ENCODE measurements at regions not wholly inside any gene's neighbourhood (a gene's known extent, or its start where the extent isn't known, plus 50 kb on each side); places are given as distances from the start of the nearest gene placed in this dataset.

DNA sequence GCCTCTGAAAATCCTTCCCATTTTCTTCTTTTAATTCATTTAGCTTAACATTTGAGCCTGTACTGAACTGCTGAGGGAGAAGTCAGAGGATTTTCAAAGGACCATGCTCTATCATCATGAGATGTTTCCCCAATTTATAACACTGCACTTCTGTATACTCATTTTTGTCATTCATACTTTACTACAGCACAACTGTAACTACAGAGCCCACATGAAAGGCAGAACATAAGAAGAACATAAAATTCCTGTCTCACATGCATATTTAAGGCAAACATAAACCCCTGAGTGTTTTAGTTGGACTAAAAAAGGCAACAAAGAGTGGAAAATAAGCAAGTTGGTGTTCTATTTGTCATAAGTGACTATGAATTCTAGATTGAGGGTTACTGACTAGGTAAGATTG lies 237.7 kb upstream of the ARPP21 start:
- no TSS peak for BruUV-seq (replicated peaks)
- Histone ChIP-seq H3K36me3 (ENCODE audit: control insufficient read depth, insufficient read depth, low read length) (no peaks in the 10 kb centered on the region), H3K4me1 (ENCODE audit: control insufficient read depth, insufficient read depth, low read length) (no peaks in the 10 kb centered on the region), H3K9me3 (ENCODE audit: control insufficient read depth, insufficient read depth, low read depth, low read length) (no peaks in the 10 kb centered on the region), H3K27me3 (ENCODE audit: control insufficient read depth, insufficient read depth, low read length) (no peaks in the 10 kb centered on the region), H3K27ac (ENCODE audit: low read length) (no peak overlapping the region), H3K4me3 (ENCODE audit: low read depth in 2 of 2, low read length in 2 of 2) (no peak overlapping the region)
- in situ Hi-C loops (cut with HindIII; ENCODE audit: low pct_unique_long_range_greater_than_20kb, low sequenced_read_pairs), result no loop called here
- ChIA-PET CTCF (no interaction called here), POLR2A (no interaction called here)
- no peak for TF ChIP-seq POLR2AphosphoS5 (IDR thresholded peaks at IDR 0.05; ENCODE audit: low read depth, low read length)
- TF ChIP-seq TCF7L2 (IDR thresholded peaks at IDR 0.05; ENCODE audit: low read depth, low read length), result no peak
- TF ChIP-seq CTCF (IDR thresholded peaks at IDR 0.05), result no peak
- TF ChIP-seq, protein P1, sequence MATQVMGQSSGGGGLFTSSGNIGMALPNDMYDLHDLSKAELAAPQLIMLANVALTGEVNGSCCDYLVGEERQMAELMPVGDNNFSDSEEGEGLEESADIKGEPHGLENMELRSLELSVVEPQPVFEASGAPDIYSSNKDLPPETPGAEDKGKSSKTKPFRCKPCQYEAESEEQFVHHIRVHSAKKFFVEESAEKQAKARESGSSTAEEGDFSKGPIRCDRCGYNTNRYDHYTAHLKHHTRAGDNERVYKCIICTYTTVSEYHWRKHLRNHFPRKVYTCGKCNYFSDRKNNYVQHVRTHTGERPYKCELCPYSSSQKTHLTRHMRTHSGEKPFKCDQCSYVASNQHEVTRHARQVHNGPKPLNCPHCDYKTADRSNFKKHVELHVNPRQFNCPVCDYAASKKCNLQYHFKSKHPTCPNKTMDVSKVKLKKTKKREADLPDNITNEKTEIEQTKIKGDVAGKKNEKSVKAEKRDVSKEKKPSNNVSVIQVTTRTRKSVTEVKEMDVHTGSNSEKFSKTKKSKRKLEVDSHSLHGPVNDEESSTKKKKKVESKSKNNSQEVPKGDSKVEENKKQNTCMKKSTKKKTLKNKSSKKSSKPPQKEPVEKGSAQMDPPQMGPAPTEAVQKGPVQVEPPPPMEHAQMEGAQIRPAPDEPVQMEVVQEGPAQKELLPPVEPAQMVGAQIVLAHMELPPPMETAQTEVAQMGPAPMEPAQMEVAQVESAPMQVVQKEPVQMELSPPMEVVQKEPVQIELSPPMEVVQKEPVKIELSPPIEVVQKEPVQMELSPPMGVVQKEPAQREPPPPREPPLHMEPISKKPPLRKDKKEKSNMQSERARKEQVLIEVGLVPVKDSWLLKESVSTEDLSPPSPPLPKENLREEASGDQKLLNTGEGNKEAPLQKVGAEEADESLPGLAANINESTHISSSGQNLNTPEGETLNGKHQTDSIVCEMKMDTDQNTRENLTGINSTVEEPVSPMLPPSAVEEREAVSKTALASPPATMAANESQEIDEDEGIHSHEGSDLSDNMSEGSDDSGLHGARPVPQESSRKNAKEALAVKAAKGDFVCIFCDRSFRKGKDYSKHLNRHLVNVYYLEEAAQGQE (IDR thresholded peaks at IDR 0.05; ENCODE audit: insufficient read depth in 1 of 2, low read depth in 2 of 2, low read length in 1 of 2), result no peak
- TF ChIP-seq SIN3A (IDR thresholded peaks at IDR 0.05; ENCODE audit: borderline replicate concordance, insufficient read depth, low read depth, low read length), result no peak
- ATAC-seq (no peak), DNase-seq (ENCODE audit: low read depth, low spot score) (no peak)
- intact Hi-C loops (cut with micrococcal nuclease; ENCODE audit: unreplicated experiment), result no loop called here

- no peak overlapping the region for H3K27ac ChIP-seq (ENCODE audit: low read length)
- H3K9me3 ChIP-seq (ENCODE audit: control insufficient read depth, insufficient read depth, low read depth, low read length), result no peaks in the 10 kb centered on the region
- ATAC-seq (no peak), DNase-seq (ENCODE audit: low read depth, low spot score) (no peak)
- no peaks in the 10 kb centered on the region for H3K27me3 ChIP-seq (ENCODE audit: control insufficient read depth, insufficient read depth, low read length)
- POLR2A ChIA-PET, result no interaction called here
- no TSS peak for BruUV-seq (replicated peaks)
- in situ Hi-C loops (cut with HindIII; ENCODE audit: low pct_unique_long_range_greater_than_20kb, low sequenced_read_pairs) (no loop called here), intact Hi-C loops (cut with micrococcal nuclease; ENCODE audit: unreplicated experiment) (no loop called here)
- H3K4me1 ChIP-seq (ENCODE audit: control insufficient read depth, insufficient read depth, low read length), result no peaks in the 10 kb centered on the region
- TF ChIP-seq TCF7L2 (IDR thresholded peaks at IDR 0.05; ENCODE audit: low read depth, low read length) (no peak), CTCF (IDR thresholded peaks at IDR 0.05) (no peak), POLR2AphosphoS5 (IDR thresholded peaks at IDR 0.05; ENCODE audit: low read depth, low read length) (no peak), SIN3A (IDR thresholded peaks at IDR 0.05; ENCODE audit: borderline replicate concordance, insufficient read depth, low read depth, low read length) (no peak)
- TF ChIP-seq, protein P1 (IDR thresholded peaks at IDR 0.05; ENCODE audit: insufficient read depth in 1 of 2, low read depth in 2 of 2, low read length in 1 of 2), result no peak
- H3K4me3 ChIP-seq (ENCODE audit: low read depth in 2 of 2, low read length in 2 of 2), result no peak overlapping the region
- CTCF ChIA-PET, result no interaction called here
- H3K36me3 ChIP-seq (ENCODE audit: control insufficient read depth, insufficient read depth, low read length), result no peaks in the 10 kb centered on the region
Measured at GRCh38 chr3:35404571-35404970, 234.8 kb upstream of the ARPP21 start.
